NB4 (cell line): ENCODE measurements at regions not wholly inside any gene's neighbourhood (a gene's known extent, or its start where the extent isn't known, plus 50 kb on each side); places are given as distances from the start of the nearest gene placed in this dataset.

Experiments
- DNase-seq: peaks from one replicate; pipeline ENCODE4 v3.0.0; 2010; ENCODE audit warnings: low read depth
- H3K4me3 ChIP-seq: one replicate; pipeline ENCODE4 v1.5.1; 2011; ENCODE audit warnings: mild to moderate bottlenecking, low read depth, low read length, moderate library complexity
- CTCF ChIP-seq: IDR thresholded peaks from one replicate; pipeline ENCODE4 v1.5.1; 2012; ENCODE audit warnings: low read depth, low read length
- MAX ChIP-seq: IDR thresholded peaks from 2 replicates; pipeline ENCODE4 v1.6.1; 2011; ENCODE audit warnings: low read depth, low read length
- MYC ChIP-seq: IDR thresholded peaks from 2 replicates; pipeline ENCODE4 v1.6.1; 2011; ENCODE audit warnings: low read depth, low read length
- POLR2A ChIP-seq: IDR thresholded peaks from 2 replicates; pipeline ENCODE4 v1.6.1; 2011; ENCODE audit warnings: mild to moderate bottlenecking; ENCODE audit not compliant: insufficient read length; ENCODE audit errors: extremely low read depth

GRCh38 chr17:71878271-71878670 is 242.5 kb upstream of the SOX9 start:
- DNase-seq = no peak
- H3K4me3 ChIP-seq = no peak overlapping the region
- TF ChIP-seq MAX (no peak), MYC (no peak), POLR2A (no peak), CTCF (no peak)

DNA sequence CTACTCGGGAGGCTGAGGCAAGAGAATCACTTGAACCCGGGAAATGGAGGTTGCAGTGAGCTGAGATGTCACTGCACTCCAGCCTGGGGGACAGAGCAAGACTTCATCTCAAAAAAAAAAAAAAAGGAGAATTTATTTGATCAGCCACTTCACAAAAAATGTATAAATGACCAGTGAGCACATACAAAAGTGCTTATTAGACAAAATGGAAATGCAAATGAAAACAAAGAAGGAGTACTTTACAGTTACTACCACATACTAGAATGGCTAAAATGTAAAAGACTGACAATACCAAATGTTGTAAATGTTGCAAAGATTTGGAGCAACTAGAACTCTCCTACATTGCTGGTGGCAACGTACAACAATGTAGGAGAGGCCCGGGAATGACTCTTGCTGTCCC is 241.8 kb upstream of the SOX9 start:
- no peak for DNase-seq
- TF ChIP-seq CTCF (no peak), MAX (no peak), POLR2A (no peak), MYC (no peak)
- no peak overlapping the region for H3K4me3 ChIP-seq

DNA sequence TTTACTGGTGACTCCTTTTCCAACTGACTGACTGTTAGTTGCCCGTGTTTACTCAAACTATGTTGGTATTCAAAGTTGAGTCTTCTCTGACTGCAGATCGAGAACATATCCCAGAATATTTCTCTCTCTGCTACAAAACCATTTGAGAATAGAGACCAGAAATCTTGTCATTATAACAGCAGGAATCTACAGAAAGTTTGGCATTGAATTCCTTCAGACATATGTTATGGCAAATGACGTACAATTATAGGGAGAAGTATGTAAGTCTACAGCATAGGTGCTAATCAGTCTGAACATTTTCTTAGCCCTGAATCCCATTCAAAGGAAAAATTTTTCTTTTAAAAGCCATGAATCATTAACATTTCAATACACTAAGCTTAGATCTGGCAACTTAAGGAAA is 239.8 kb upstream of the SOX9 start:
- DNase-seq = no peak
- TF ChIP-seq CTCF = no peak
- no peak for TF ChIP-seq POLR2A
- TF ChIP-seq MYC = no peak
- H3K4me3 ChIP-seq = no peak overlapping the region

DNA sequence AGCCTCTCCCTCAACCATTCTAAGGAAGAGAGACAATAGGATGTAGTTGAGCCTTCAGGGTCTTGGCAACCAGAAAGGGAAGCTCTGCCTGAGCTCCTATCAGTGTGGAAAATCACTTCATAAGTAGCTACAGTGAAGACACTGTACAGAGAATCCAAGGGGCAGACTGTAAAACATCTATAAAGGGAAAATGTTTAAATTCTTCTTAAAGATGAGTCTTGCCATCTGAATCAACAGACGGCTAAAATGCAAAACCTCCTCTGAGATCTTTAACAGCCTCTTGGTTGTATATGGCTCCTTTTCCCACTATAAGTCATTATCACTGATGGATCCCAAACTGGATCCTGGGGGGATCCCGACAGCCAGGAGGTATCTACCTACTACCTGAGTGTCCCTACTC is 239.2 kb upstream of the SOX9 start:
- H3K4me3 ChIP-seq = no peak overlapping the region
- no peak for DNase-seq
- TF ChIP-seq MAX (no peak), POLR2A (no peak), CTCF (no peak), MYC (no peak)

- no peak overlapping the region for H3K4me3 ChIP-seq
- DNase-seq = no peak
- TF ChIP-seq POLR2A (no peak), MAX (no peak), CTCF (no peak)
These were observed 237.6 kb upstream of the SOX9 start for GRCh38 chr17:71883258-71883657.

DNA sequence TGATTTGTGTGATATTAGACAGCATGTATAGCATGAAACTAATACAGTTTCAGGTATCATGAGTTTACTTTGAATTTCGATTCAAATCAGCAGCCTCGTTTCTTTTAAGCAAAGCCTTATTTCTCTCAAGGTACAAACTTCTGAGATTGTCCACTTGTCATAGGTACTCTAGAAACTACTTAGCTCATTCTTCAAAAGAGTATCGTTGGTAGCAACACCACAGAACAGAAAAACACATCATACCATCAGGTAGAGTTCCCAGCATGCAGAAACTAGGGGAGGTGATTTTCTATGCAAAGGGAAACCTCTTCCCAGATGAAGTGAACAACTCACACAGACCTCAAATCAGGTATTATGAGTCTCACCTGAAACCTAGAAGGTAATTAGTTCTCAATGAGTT is 237.0 kb upstream of the SOX9 start:
- DNase-seq = no peak
- TF ChIP-seq MAX (no peak), POLR2A (no peak)
- H3K4me3 ChIP-seq = no peak overlapping the region

GRCh38 chr17:71885662-71886061 is 235.2 kb upstream of the SOX9 start:
- H3K4me3 ChIP-seq = no peak overlapping the region
- no peak for DNase-seq
- TF ChIP-seq MYC = no peak
- TF ChIP-seq CTCF = no peak
- TF ChIP-seq POLR2A = no peak
- no peak for TF ChIP-seq MAX
